ENCODE measurements at regions not wholly inside any gene's neighbourhood (a gene's known extent, or its start where the extent isn't known, plus 50 kb on each side); places are given as distances from the start of the nearest gene placed in this dataset.
"Not testable (repeated sequence)": the region's sequence is repeated elsewhere in the genome, so short reads cannot be mapped to it uniquely, and the experiment has no call there.

DNA sequence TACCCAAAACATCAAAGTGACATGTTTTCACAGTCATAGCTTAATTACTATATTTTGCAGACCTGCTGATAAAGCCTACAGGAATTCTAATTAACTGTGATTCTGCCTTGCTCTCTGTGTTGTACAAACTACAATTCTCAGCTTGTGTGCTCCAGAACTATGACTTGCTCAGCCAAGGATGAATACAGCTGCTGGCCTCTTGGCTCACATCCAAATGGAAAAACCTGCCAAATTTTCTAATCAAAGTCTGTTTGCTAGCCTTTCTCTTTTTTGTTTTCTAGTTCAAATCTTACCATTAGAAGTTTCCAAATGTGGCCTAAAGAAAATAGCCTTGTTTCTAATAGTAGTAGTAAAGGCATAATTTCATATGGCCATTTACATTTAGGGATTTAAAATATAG is 1176.8 kb downstream of the FAM133A start:
- no peaks in the 10 kb centered on the region for H3K9me3 Mint-ChIP-seq (ENCODE audit: unreplicated experiment)
- H3K27me3 Mint-ChIP-seq (ENCODE audit: low read depth, unreplicated experiment), result no peaks in the 10 kb centered on the region
- no peak overlapping the region for H2AFZ ChIP-seq (ENCODE audit: low read depth, low read length)
- no peaks in the 10 kb centered on the region for H3K36me3 ChIP-seq (ENCODE audit: insufficient read depth, low read length)
- H3K4me2 ChIP-seq (ENCODE audit: low read length), result no peak overlapping the region
- H3K27me3 ChIP-seq (ENCODE audit: insufficient read depth, low read length), result no peaks in the 10 kb centered on the region
- H3K4me1 ChIP-seq (ENCODE audit: insufficient read depth, low read length), result no peaks in the 10 kb centered on the region
- no peak overlapping the region for H3K4me3 Mint-ChIP-seq (ENCODE audit: unreplicated experiment)
- H4K20me1 ChIP-seq (ENCODE audit: insufficient read depth, low read length), result no peaks in the 10 kb centered on the region
- FAIRE-seq, result peak; percentile 97
- H3K27ac Mint-ChIP-seq (ENCODE audit: unreplicated experiment), result no peak overlapping the region
- H3K4me1 Mint-ChIP-seq (ENCODE audit: low read depth, unreplicated experiment), result no peaks in the 10 kb centered on the region
- H3K9ac ChIP-seq (ENCODE audit: low read length), result no peak overlapping the region
- no peaks in the 10 kb centered on the region for H3K36me3 Mint-ChIP-seq (ENCODE audit: low read depth, unreplicated experiment)
- no peak overlapping the region for H3K27ac ChIP-seq (ENCODE audit: low read depth, low read length)
- no peak for DNase-seq (ENCODE audit: low read depth)
- no peaks in the 10 kb centered on the region for H3K9me3 ChIP-seq (ENCODE audit: insufficient read depth, low read depth, low read length)
- no peaks in the 10 kb centered on the region for H3K79me2 ChIP-seq (ENCODE audit: insufficient read depth, low read length)
- H3K4me3 ChIP-seq (ENCODE audit: insufficient read depth, low read depth, low read length), result no peak overlapping the region
- TF ChIP-seq EZH2 (IDR thresholded peaks at IDR 0.05; ENCODE audit: insufficient read depth, low read length), result no peak
- TF ChIP-seq, protein P1, sequence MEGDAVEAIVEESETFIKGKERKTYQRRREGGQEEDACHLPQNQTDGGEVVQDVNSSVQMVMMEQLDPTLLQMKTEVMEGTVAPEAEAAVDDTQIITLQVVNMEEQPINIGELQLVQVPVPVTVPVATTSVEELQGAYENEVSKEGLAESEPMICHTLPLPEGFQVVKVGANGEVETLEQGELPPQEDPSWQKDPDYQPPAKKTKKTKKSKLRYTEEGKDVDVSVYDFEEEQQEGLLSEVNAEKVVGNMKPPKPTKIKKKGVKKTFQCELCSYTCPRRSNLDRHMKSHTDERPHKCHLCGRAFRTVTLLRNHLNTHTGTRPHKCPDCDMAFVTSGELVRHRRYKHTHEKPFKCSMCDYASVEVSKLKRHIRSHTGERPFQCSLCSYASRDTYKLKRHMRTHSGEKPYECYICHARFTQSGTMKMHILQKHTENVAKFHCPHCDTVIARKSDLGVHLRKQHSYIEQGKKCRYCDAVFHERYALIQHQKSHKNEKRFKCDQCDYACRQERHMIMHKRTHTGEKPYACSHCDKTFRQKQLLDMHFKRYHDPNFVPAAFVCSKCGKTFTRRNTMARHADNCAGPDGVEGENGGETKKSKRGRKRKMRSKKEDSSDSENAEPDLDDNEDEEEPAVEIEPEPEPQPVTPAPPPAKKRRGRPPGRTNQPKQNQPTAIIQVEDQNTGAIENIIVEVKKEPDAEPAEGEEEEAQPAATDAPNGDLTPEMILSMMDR (IDR thresholded peaks at IDR 0.05; ENCODE audit: insufficient read depth, low read depth, low read length), result no peak

DNA sequence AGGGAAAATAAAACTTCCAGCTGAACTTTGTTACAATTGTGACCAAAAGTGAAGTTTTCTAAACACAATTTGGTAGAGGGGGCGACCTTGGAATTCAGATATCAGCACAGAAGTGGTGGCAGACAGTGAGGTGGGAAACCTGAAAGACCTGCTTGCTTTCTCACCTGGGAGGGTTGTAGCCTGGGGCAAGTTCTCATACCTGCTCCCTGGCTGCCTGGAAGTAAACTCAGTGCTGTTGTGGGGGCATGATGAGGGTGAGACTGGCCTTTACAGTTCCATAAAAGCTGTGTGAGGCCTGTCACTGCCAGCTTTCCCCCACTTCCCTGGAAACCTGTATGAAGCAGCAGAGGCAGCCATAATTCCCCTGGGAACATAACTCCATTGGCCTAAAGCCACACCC is 1180.2 kb downstream of the FAM133A start:
- H3K36me3 Mint-ChIP-seq (ENCODE audit: low read depth, unreplicated experiment), result no peaks in the 10 kb centered on the region
- no peaks in the 10 kb centered on the region for H3K9me3 ChIP-seq (ENCODE audit: insufficient read depth, low read depth, low read length)
- H3K27ac ChIP-seq (ENCODE audit: low read depth, low read length), result no peak overlapping the region
- DNase-seq (ENCODE audit: low read depth), result no peak
- H2AFZ ChIP-seq (ENCODE audit: low read depth, low read length), result no peak overlapping the region
- TF ChIP-seq, protein P1 (IDR thresholded peaks at IDR 0.05; ENCODE audit: insufficient read depth, low read depth, low read length), result no peak
- no peak for TF ChIP-seq EZH2 (IDR thresholded peaks at IDR 0.05; ENCODE audit: insufficient read depth, low read length)
- H3K36me3 ChIP-seq (ENCODE audit: insufficient read depth, low read length), result no peaks in the 10 kb centered on the region
- H3K9me3 Mint-ChIP-seq (ENCODE audit: unreplicated experiment), result no peaks in the 10 kb centered on the region
- H3K79me2 ChIP-seq (ENCODE audit: insufficient read depth, low read length), result no peaks in the 10 kb centered on the region
- no peaks in the 10 kb centered on the region for H3K27me3 Mint-ChIP-seq (ENCODE audit: low read depth, unreplicated experiment)
- H3K4me3 Mint-ChIP-seq (ENCODE audit: unreplicated experiment), result no peak overlapping the region
- H3K9ac ChIP-seq (ENCODE audit: low read length), result no peak overlapping the region
- H3K4me1 Mint-ChIP-seq (ENCODE audit: low read depth, unreplicated experiment), result no peaks in the 10 kb centered on the region
- no peak overlapping the region for H3K27ac Mint-ChIP-seq (ENCODE audit: unreplicated experiment)
- H3K4me1 ChIP-seq (ENCODE audit: insufficient read depth, low read length), result no peaks in the 10 kb centered on the region
- H3K27me3 ChIP-seq (ENCODE audit: insufficient read depth, low read length), result no peaks in the 10 kb centered on the region
- FAIRE-seq, result no peak
- H3K4me2 ChIP-seq (ENCODE audit: low read length), result no peak overlapping the region
- no peak overlapping the region for H3K4me3 ChIP-seq (ENCODE audit: insufficient read depth, low read depth, low read length)
- no peaks in the 10 kb centered on the region for H4K20me1 ChIP-seq (ENCODE audit: insufficient read depth, low read length)

DNA sequence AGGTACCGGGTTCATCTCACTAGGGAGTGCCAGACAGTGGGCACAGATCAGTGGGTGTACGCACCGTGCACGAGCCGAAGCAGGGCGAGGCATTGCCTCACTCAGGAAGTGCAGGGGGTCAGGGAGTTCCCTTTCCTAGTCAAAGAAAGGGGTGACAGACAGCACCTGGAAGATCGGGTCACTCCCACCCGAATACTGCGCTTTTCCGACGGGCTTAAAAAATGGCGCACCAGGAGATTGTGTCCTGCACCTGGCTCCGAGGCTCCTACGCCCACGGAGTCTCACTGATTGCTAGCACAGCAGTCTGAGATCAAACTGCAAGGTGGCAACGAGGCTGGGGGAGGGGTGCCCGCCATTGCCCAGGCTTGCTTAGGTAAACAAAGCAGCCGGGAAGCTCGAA is 1188.5 kb downstream of the FAM133A start:
- not testable (repeated sequence) for H3K27ac Mint-ChIP-seq (ENCODE audit: unreplicated experiment)

More for the DNA sequence above, 1188.5 kb downstream of the FAM133A start:
- not testable (repeated sequence) for H3K27me3 ChIP-seq (ENCODE audit: insufficient read depth, low read length); H3K9ac ChIP-seq (ENCODE audit: low read length); H3K27me3 Mint-ChIP-seq (ENCODE audit: low read depth, unreplicated experiment); H3K36me3 Mint-ChIP-seq (ENCODE audit: low read depth, unreplicated experiment); H3K79me2 ChIP-seq (ENCODE audit: insufficient read depth, low read length); H3K4me2 ChIP-seq (ENCODE audit: low read length); H3K27ac ChIP-seq (ENCODE audit: low read depth, low read length); H3K4me3 Mint-ChIP-seq (ENCODE audit: unreplicated experiment); H3K4me1 Mint-ChIP-seq (ENCODE audit: low read depth, unreplicated experiment); H2AFZ ChIP-seq (ENCODE audit: low read depth, low read length); H3K4me3 ChIP-seq (ENCODE audit: insufficient read depth, low read depth, low read length); DNase-seq (ENCODE audit: low read depth); H3K9me3 ChIP-seq (ENCODE audit: insufficient read depth, low read depth, low read length); H3K9me3 Mint-ChIP-seq (ENCODE audit: unreplicated experiment); H3K4me1 ChIP-seq (ENCODE audit: insufficient read depth, low read length); H4K20me1 ChIP-seq (ENCODE audit: insufficient read depth, low read length); FAIRE-seq; H3K36me3 ChIP-seq (ENCODE audit: insufficient read depth, low read length)

Data from astrocyte (in vitro differentiated cells and primary cell).